Smooth muscle cell (in vitro differentiated cells): ENCODE measurements at regions not wholly inside any gene's neighbourhood (a gene's known extent, or its start where the extent isn't known, plus 50 kb on each side); places are given as distances from the start of the nearest gene placed in this dataset.

Experiments
- DNase-seq: peaks from one replicate; lab custom pipeline; 2025; ENCODE audit not compliant: unreplicated experiment; lab: John Stamatoyannopoulos, UW
- H2AFZ ChIP-seq: fragments of 200-600 bp; sonication (generic); 2 replicates; pipeline ENCODE4 v1.6.0; 2016; ENCODE audit warnings: antibody characterized with exemption, low read depth, mild to moderate bottlenecking
- H3F3A ChIP-seq: fragments of 200-600 bp; sonication (generic); 2 replicates; pipeline ENCODE4 v1.6.0; 2017; ENCODE audit warnings: antibody characterized with exemption, low read depth
- H3K27ac ChIP-seq: fragments of 200-600 bp; sonication (generic); 2 replicates; pipeline ENCODE4 v1.5.1; 2016; ENCODE audit warnings: low read depth, mild to moderate bottlenecking
- H3K27me3 ChIP-seq: fragments of 200-600 bp; sonication (generic); 2 replicates; pipeline ENCODE4 v1.6.1; 2016; ENCODE audit warnings: low read depth, mild to moderate bottlenecking
- H3K36me3 ChIP-seq: fragments of 200-600 bp; sonication (generic); 2 replicates; pipeline ENCODE4 v1.5.1; 2016; ENCODE audit warnings: low read depth
- H3K4me1 ChIP-seq: fragments of 200-600 bp; sonication (generic); 2 replicates; pipeline ENCODE4 v1.5.1; 2016; ENCODE audit warnings: low read depth
- H3K4me2 ChIP-seq: fragments of 200-600 bp; sonication (generic); 2 replicates; pipeline ENCODE4 v1.6.0; 2016; ENCODE audit warnings: mild to moderate bottlenecking
- H3K4me3 ChIP-seq: fragments of 200-600 bp; sonication (generic); 2 replicates; pipeline ENCODE4 v1.5.1; 2016; ENCODE audit warnings: mild to moderate bottlenecking
- H3K79me2 ChIP-seq: fragments of 200-600 bp; sonication (generic); 2 replicates; pipeline ENCODE4 v1.6.0; 2016; ENCODE audit warnings: low read depth, mild to moderate bottlenecking
- H3K9ac ChIP-seq: fragments of 200-600 bp; sonication (generic); 2 replicates; pipeline ENCODE4 v1.6.0; 2016; ENCODE audit warnings: low read depth
- H3K9me3 ChIP-seq: fragments of 200-600 bp; sonication (generic); replicated peaks from 2 replicates; pipeline ENCODE4 v1.5.1; 2016; ENCODE audit warnings: low read depth
- H4K20me1 ChIP-seq: fragments of 200-600 bp; sonication (generic); 2 replicates; pipeline ENCODE4 v1.6.0; 2016; ENCODE audit warnings: low read depth
- WGBS: methylation state at CpG from one replicate; pipeline ENCODE4 v1.1.7; 2016; ENCODE audit warnings: low lambda C conversion rate; 5-methylcytosine and 5-hydroxymethylcytosine counted together
- TF ChIP-seq, protein P1 (sequence below): fragments of 200-600 bp; sonication (generic); IDR thresholded peaks from 2 replicates; pipeline ENCODE4 v1.5.1; 2017; ENCODE audit warnings: borderline replicate concordance, mild to moderate bottlenecking, antibody characterized with exemption; ENCODE audit not compliant: insufficient read depth, poor library complexity, severe bottlenecking

DNA sequence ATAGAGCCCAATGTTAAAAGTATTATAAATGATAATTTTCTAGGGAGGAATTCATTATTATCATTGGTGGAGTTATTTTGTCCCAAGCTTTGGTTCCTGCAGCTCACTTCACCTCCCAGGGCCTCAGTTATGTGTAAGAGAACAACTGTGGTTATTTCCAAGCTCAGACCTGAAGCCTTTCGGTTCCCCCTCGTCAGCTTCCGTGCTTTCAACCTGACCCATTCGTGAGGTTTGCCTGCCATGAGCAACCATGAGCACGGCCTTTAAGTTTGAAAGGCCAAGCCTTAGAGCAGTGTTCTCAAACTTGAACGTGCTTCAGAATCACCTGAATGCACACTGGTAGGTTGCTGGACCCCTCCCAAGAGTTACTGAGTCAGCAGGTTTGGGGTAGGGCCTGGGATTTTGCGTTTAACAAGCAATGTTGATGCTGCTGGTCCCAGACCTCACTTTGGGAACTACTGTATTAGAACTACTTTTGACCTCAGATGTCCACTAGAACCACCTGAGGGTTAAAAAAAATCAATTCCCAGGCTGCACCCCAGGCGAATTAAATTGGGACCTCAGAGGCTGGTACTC lies 133.0 kb upstream of the PRMT8 start:
- H4K20me1 ChIP-seq, result no peaks in the 10 kb centered on the region

DNA sequence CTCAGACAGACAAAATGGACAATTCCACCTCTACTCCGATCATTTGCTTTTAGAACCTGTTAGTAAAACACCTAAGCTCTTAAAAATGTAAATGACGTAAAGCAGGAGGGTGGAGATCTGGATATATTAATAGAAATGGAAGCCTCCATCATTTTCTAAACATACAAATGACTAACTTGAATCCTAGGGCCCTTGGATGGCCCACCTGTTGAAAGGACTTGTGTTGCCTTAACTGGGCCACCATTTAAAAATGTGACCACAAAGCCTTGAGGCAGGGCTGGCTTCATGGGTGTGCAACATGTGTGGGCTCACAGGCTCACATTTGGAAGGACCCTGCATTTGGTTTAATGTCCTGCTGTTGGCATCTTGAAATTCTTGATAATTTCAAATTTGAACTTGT lies 131.5 kb upstream of the PRMT8 start:
- H3K9ac ChIP-seq, result no peak overlapping the region
- WGBS, result 92% methylated on average over 2 of the region's 2 CpGs
- no peaks in the 10 kb centered on the region for H3K4me1 ChIP-seq
- H3K27ac ChIP-seq, result no peak overlapping the region
- no peaks in the 10 kb centered on the region for H3K79me2 ChIP-seq
- no peak overlapping the region for H2AFZ ChIP-seq
- H3K9me3 ChIP-seq, result no peaks in the 10 kb centered on the region
- H4K20me1 ChIP-seq, result no peaks in the 10 kb centered on the region
- H3F3A ChIP-seq, result no peaks in the 10 kb centered on the region
- H3K4me2 ChIP-seq, result no peak overlapping the region
- no peak overlapping the region for H3K4me3 ChIP-seq
- peaks cover 43% of the 10 kb centered on the region for H3K27me3 ChIP-seq
- no peaks in the 10 kb centered on the region for H3K36me3 ChIP-seq
- TF ChIP-seq, protein P1, sequence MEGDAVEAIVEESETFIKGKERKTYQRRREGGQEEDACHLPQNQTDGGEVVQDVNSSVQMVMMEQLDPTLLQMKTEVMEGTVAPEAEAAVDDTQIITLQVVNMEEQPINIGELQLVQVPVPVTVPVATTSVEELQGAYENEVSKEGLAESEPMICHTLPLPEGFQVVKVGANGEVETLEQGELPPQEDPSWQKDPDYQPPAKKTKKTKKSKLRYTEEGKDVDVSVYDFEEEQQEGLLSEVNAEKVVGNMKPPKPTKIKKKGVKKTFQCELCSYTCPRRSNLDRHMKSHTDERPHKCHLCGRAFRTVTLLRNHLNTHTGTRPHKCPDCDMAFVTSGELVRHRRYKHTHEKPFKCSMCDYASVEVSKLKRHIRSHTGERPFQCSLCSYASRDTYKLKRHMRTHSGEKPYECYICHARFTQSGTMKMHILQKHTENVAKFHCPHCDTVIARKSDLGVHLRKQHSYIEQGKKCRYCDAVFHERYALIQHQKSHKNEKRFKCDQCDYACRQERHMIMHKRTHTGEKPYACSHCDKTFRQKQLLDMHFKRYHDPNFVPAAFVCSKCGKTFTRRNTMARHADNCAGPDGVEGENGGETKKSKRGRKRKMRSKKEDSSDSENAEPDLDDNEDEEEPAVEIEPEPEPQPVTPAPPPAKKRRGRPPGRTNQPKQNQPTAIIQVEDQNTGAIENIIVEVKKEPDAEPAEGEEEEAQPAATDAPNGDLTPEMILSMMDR, result no peak
- no peak for DNase-seq

More for the DNA sequence above, 133.0 kb upstream of the PRMT8 start:
- DNase-seq, result no peak
- H3K4me2 ChIP-seq, result no peak overlapping the region
- no peak overlapping the region for H3K27ac ChIP-seq
- H3K9ac ChIP-seq, result no peak overlapping the region
- TF ChIP-seq, protein P1, result no peak
- no peaks in the 10 kb centered on the region for H3K79me2 ChIP-seq
- H3K27me3 ChIP-seq, result peaks cover 38% of the 10 kb centered on the region
- H3K36me3 ChIP-seq, result no peaks in the 10 kb centered on the region
- no peaks in the 10 kb centered on the region for H3K4me1 ChIP-seq
- no peaks in the 10 kb centered on the region for H3F3A ChIP-seq
- H3K4me3 ChIP-seq, result no peak overlapping the region
- WGBS, result 94% methylated on average over 8 of the region's 8 CpGs
- H2AFZ ChIP-seq, result no peak overlapping the region
- no peaks in the 10 kb centered on the region for H3K9me3 ChIP-seq

DNA sequence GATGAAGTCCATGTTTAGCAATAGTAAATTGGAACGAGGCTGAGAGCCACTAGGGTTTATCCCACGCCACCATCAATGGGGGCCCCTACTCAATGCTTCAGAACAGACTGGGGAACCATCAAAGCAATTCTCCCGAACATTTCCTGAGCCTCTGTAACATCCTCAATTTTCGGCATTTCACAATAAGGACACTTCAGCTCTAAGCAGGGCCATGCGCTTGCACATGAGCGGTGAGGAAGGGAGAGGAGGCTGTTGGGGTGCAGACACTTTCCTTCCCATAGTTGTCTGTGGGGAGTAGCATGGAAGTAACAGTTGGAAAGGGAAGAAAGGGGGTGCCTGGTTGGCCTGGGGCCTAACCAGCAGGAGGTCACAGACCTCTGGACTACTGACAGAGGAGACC lies 129.9 kb upstream of the PRMT8 start:
- H2AFZ ChIP-seq, result no peak overlapping the region
- TF ChIP-seq, protein P1, result no peak
- H3F3A ChIP-seq, result no peaks in the 10 kb centered on the region
- WGBS, result 92% methylated on average over 6 of the region's 6 CpGs
- no peaks in the 10 kb centered on the region for H3K79me2 ChIP-seq
- H3K4me2 ChIP-seq, result no peak overlapping the region
- no peak overlapping the region for H3K27ac ChIP-seq
- H3K36me3 ChIP-seq, result no peaks in the 10 kb centered on the region
- H3K4me1 ChIP-seq, result no peaks in the 10 kb centered on the region
- no peak for DNase-seq
- H3K9me3 ChIP-seq, result no peaks in the 10 kb centered on the region
- H4K20me1 ChIP-seq, result no peaks in the 10 kb centered on the region
- H3K27me3 ChIP-seq, result peaks cover 54% of the 10 kb centered on the region
- H3K4me3 ChIP-seq, result no peak overlapping the region
- no peak overlapping the region for H3K9ac ChIP-seq

DNA sequence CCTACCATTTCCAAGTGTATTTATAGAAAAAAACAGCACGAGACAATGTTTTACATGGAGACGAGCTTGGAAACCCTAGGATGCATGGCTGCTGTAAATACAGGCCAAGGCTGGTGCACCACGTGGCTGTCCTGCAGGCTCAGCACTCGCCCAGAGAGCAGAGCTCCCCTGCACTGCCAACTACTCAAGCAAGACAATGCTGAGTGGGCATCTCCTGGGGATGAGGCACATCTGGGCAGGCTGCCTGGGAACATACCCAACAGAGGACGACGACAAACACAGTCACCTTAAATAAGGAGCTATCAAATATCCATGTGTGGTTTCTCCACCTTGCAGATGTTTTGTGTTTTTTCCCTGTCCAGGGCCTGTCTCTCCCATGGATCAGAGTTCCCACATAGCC lies 128.3 kb upstream of the PRMT8 start:
- WGBS, result 84% methylated on average over 6 of the region's 6 CpGs
- Histone ChIP-seq H3K36me3 (no peaks in the 10 kb centered on the region), H3K9me3 (no peaks in the 10 kb centered on the region), H3K9ac (no peak overlapping the region), H3K4me3 (no peak overlapping the region), H4K20me1 (no peaks in the 10 kb centered on the region), H3K79me2 (no peaks in the 10 kb centered on the region), H2AFZ (no peak overlapping the region), H3K27me3 (peaks cover 70% of the 10 kb centered on the region), H3K27ac (no peak overlapping the region), H3K4me1 (no peaks in the 10 kb centered on the region), H3K4me2 (no peak overlapping the region), H3F3A (no peaks in the 10 kb centered on the region)
- TF ChIP-seq, protein P1, result no peak
- no peak for DNase-seq
